Fibroblast of pulmonary artery (primary cell): ENCODE measurements at regions not wholly inside any gene's neighbourhood (a gene's known extent, or its start where the extent isn't known, plus 50 kb on each side); places are given as distances from the start of the nearest gene placed in this dataset.
"Not testable (repeated sequence)": the region's sequence is repeated elsewhere in the genome, so short reads cannot be mapped to it uniquely, and the experiment has no call there.

Source experiments
- DNase-seq: peaks from one replicate; pipeline ENCODE4 v3.0.0-alpha.2; 2010; ENCODE audit warnings: low read depth
- H3K4me3 ChIP-seq: replicated peaks from 2 replicates; pipeline ENCODE4 v1.5.1; 2011; ENCODE audit warnings: low read depth, mild to moderate bottlenecking, control low read depth, low read length, moderate library complexity
- CTCF ChIP-seq: IDR thresholded peaks from 2 replicates; pipeline ENCODE4 v1.5.1; 2011; ENCODE audit warnings: mild to moderate bottlenecking, control low read depth, low read length, inconsistent platforms; ENCODE audit errors: missing control alignments

DNA sequence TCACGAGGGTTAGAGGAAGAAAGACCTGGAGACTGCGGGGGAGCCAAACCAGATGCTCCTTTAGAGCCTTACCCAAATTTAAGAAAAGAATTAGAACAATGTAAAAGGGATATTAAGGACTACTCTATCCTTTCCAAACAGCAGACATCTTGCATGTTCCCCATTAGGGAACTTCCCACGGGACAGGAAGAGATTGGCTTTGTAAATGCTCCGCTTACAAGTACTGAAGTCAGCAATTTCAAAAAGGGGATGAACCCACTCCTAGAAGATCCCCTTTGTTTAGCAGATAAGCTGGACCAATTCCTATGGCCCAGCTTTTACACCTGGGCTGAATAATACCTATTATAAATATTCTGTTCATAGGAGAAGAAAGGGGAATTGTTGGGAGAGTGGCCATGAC, 74.2 kb downstream of the APOBEC1 start:
- no peak for TF ChIP-seq CTCF
- no peak overlapping the region for H3K4me3 ChIP-seq
- no peak for DNase-seq

DNA sequence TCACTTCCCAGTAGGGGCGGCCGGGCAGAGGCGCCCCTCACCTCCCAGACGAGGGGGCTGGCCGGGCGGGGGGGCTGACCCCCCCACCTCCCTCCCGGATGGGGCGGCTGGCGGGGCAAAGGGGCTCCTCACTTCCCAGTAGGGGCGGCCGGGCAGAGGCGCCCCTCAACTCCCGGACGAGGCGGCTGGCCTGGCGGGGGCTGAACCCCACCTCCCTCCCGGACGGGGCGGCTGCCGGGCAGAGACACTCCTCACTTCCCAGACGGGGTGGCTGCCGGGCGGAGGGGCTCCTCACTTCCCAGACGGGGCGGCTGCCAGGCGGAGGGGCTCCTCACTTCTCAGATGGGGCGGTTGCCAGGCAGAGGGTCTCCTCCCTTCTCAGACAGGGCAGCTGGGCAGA, 75.6 kb downstream of the APOBEC1 start:
- H3K4me3 ChIP-seq, DNase-seq: not testable (repeated sequence)

DNA sequence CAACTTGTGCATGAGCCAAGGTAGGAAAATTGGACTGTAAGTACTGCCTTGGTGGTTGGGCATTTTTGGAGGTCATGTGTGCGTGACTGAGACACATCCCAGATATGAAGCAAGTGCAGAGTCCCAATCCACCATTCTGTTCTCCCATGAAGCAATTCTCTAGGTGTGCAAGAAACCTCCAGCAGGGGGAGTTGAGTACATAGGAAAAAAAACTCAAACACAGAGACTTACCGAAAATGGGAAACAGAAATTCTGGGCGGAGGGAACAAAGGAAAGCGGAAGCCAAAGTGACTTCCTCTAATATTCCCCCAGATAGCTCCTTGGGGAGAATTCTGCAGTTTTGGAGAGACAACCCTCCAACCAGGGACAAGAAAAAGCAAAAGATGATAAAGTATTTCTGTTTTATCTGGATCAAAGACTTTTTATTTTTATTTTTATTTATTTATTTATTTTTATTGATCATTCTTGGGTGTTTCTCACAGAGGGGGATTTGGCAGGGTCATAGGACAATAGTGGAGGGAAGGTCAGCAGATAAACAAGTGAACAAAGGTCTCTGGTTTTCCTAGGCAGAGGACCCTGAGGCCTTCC, 76.9 kb downstream of the APOBEC1 start:
- H3K4me3 ChIP-seq = not testable (repeated sequence)
- peak; percentile 35 for DNase-seq
- peak; percentile 45 for TF ChIP-seq CTCF

DNA sequence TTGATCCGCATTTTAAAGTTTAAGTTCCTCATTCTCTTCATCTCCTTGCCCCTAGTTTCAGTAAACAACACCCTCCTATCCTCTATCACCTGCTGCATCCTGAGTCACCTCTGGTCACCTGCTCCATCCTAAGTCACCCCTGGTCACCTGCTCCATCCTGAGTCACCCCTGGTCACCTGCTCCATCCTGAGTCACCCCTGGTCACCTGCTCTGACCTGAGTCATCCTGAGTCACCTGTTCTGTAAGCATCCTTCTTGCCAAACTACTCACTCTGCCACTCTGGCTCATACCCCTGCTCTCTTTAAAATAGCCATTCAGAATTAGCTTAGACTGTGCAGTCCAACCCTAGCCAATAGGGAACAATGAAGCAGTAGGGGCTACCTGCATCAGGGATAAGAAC, 80.6 kb upstream of the CD163 start:
- H3K4me3 ChIP-seq, DNase-seq: not testable (repeated sequence)

GRCh38 chr12:7583471-7583870, 79.9 kb upstream of the CD163 start:
- no peak for DNase-seq
- TF ChIP-seq CTCF = no peak
- H3K4me3 ChIP-seq = no peak overlapping the region

GRCh38 chr12:7582796-7583195, 79.2 kb upstream of the CD163 start:
- no peak overlapping the region for H3K4me3 ChIP-seq
- TF ChIP-seq CTCF = no peak
- no peak for DNase-seq

DNA sequence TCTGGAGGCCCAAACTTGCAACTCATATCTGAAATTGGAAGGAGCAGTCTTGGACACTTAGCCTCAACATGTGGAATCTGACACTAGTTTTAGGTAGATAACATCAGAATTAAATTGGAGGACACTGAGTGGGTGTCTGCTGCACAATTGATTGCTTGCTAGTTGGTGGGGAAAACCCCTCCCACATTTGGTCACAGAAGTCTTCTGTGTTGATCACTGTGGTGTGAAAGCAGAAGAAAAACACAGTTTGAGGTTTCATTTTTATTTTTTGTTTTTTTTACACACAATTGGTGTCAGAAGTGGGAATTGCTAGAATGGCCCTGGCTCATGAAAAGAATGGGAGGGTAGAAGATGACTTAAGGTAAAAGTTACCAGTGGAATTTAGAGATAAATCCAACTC, 78.0 kb upstream of the CD163 start:
- H3K4me3 ChIP-seq = no peak overlapping the region
- no peak for TF ChIP-seq CTCF
- DNase-seq = no peak

- no peak overlapping the region for H3K4me3 ChIP-seq
- no peak for DNase-seq
- TF ChIP-seq CTCF = no peak
These were observed 77.5 kb upstream of the CD163 start for GRCh38 chr12:7581046-7581445.
